ENCODE measurements at regions not wholly inside any gene's neighbourhood (a gene's known extent, or its start where the extent isn't known, plus 50 kb on each side); places are given as distances from the start of the nearest gene placed in this dataset.

DNA sequence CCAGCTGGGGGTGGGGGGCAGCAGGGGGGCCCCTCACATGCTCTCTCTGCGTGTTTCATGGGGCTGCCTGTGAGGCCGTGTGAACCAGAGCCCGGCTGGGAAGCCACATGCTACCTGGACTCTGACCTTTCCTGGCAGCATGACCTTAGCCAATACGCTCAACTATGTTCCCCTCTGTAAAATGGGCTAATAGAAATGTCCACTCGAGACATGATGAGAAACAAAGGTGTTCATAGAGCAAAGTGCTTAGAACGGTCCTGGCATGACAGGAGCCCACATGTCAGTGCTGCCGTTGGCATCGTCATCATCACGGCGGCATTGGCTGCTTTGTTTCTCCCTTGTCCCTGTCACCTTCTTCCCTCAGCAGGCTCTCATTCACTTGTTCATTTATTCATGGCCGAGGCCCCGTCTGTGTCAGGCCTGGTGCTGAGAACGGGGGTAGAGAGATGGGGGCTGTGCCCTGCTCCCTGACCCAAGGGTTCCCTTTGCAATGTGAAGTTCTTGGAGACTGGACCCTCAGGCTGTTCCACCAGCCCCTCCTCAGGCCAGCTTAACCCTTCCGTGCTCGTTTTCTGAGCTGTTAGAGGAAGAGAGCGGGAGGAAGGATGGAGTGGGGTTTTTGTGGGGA lies 291.4 kb downstream of the SEC14L1 start:
- no peak for DNase-seq (ENCODE audit: low read depth)

DNA sequence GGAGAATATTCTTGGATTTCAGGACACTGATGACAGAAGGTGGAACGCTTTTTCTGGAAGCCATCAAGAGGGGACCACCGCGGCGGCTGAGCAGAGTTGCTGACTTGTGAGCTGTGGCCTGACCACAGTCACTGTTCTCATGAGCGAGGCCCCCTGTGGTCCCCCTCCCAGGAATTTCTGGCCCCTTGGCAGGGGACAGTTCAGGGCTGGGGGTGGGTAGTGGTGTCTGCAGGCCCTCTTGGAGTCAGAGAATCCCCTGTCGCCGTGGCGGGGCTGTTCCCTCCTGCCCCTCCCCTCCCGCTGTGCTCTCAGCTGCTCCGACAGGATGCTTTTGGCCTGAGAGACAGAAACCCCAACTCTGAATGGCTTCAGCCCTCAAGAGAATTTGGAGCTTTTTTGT lies 292.0 kb downstream of the SEC14L1 start:
- no peak for DNase-seq (ENCODE audit: low read depth)

DNA sequence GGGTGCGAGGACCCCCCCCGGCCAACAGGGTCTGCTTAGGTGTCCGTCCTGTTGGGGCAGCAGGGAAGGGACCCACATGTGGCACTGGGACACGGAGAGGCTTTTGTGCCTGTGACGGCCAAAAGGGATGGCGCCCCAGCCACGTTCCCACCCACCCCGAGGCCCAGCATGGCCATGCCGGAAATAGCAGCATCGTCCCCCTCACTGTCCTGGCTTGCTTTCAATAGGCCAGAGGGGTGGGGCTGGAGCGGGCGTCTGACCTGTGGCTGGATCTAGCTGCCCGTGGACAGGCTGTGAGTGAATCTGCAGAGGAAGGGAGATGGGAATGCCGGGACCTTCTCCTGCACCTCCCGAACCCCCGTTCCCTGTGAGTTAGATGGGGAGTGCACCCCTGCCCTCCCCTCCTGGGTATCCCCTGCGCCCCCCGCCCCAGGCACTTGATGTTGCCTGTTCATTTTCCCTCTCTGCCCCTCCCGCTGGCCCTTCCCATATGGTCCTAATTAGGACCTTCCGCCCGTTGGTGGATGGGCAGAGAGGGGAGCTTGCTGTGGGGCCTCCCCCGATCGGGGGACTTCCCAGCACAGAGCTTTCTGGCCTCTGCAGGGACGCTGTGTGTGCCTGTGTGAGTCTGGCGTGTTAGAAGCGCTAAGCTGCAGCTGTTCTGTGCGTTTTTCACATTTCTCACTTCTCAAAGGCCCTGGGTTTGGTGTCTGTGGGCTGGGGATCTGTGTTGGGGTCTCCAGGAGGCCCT lies 292.8 kb downstream of the SEC14L1 start:
- no peak for DNase-seq (ENCODE audit: low read depth)

DNA sequence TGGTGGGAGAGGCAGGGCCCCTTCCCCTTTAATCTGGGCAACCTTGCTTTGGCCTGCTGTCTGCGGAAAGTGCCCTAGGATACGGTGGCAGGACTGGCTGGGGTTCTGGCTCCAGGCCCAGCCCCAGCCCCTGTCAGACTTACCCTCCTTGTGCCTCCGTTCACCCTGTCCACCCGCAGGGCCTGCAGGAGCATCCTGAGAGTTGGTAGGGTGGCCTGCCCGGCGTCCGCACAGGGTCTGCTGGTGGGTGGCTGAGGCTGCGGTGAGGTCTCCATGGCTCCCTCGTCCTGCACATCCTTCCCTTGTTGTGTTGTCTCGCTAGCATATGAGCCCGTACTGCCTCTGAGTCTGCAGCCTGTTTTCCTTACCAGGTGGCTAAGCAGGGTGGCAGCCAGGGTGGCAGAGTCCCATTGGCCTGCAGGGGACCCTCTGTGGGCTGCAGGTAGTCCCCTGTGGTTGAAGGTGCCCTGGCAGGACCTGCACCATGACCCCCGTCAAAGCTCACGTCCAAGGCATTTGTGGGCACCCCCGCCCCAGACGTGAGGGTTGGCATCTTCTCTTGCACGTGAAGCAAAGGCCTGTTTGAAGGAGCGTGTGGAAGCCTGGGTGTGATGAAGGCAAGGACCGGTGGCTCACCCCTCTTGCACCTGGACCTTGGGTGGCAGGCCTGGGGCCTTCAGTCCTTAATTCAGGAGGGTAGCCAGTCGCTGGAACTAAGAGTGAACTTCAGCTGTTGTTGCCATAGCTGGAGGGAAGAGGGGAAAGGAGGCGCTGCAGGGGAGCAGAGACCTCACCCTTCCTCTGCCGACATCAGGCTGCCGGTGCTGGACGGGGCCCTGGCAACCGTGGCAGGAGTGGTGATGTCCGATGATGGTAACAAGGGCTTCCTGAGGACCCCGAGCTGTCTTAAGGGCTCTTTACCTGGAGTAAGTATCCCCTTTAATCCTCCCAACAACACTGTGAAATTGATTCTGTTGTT lies 293.7 kb downstream of the SEC14L1 start:
- no peak for DNase-seq (ENCODE audit: low read depth)

DNA sequence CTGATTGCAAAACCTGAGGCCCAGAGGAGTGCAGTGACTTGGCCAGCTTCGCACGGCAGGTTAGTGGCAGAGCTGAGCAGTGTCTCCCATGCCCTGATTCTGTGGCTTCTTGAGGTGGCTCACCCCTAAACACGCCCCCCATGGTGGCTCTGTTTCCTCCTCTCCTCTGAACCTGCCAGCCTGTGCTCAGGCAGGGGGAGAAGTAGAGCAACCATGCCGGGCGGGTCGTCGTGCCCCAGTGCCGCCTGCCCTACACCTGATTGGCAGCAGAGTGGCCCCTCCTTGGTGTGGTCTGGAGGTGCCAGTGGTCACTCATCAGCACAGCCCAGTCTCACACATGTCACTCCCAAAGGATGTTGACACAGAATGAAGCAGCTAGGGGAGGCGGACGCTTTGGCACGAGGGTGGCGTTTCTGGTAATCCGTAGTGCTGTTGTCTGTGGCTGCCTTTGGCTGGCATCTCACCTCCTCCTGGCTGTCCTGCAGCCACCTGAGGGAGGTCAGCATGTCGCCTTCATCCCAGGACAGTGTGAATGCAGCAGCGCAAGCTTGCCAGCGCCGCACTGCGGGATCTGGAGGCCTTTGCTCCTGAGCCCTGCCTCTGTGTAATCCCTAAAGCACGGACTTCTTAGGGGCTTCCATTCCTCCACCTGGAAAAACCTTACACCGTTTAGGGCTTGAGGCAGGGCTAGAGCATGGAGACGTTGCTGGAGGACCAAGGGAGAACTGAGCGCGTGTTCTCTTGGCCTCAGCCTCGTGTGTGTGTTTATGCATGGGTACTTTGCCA lies 294.7 kb downstream of the SEC14L1 start:
- DNase-seq (ENCODE audit: low read depth): no peak

- no peak for DNase-seq (ENCODE audit: low read depth)
Observed at GRCh38 chr17:77436058-77436442, 295.3 kb downstream of the SEC14L1 start.

GRCh38 chr17:77436481-77436880 lies 295.7 kb downstream of the SEC14L1 start:
- no peak for DNase-seq (ENCODE audit: low read depth)

- no peak for DNase-seq (ENCODE audit: low read depth)
Observed at GRCh38 chr17:77437017-77437416, 296.2 kb downstream of the SEC14L1 start.

GRCh38 chr17:77437747-77438146 lies 297.0 kb downstream of the SEC14L1 start:
- DNase-seq (ENCODE audit: low read depth): no peak

DNA sequence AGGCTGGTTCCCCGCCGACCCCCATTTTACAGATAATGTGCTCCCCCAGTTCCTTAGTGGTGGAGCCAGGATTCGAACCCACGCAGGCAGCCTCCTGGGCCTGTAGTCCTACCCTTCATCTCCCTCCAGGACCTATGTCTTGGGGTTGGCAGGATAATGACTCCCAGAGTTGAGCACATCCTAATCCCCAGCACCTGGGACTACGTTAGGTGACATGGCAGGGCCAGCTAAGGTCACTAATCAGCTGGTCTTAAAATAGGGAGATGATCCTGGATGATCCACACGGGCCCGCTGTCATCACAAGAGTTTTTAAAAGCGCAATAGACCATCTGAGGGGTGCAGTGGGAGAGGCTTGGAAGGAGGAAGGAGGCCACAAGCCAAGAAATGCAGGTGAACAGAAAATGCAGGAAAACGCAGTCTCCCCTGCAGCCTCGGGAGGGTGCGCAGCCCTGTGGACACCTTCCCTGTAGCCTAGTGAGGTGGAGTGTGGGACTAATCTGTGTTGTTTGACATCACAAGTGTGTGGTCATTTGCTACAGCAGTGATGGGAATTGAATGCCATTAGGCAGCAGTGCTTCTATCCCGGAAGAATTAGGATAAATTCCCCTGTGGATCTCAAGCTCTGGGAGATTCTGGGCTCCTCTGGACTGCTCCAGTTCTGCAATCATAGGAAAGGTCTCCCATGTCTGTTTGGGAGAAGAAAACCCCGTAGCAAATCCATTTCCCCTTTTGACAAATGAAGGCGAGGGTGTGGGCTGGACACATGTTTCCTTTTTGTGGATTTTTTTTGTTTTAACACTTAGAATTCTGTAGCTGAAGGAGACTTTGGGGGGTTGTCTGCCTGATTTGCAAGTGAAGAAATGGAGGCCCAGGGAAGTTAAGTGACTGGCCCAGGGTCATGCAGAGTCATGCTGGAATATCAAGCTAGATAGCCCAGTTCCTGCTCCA lies 297.7 kb downstream of the SEC14L1 start:
- DNase-seq (ENCODE audit: low read depth): no peak

DNA sequence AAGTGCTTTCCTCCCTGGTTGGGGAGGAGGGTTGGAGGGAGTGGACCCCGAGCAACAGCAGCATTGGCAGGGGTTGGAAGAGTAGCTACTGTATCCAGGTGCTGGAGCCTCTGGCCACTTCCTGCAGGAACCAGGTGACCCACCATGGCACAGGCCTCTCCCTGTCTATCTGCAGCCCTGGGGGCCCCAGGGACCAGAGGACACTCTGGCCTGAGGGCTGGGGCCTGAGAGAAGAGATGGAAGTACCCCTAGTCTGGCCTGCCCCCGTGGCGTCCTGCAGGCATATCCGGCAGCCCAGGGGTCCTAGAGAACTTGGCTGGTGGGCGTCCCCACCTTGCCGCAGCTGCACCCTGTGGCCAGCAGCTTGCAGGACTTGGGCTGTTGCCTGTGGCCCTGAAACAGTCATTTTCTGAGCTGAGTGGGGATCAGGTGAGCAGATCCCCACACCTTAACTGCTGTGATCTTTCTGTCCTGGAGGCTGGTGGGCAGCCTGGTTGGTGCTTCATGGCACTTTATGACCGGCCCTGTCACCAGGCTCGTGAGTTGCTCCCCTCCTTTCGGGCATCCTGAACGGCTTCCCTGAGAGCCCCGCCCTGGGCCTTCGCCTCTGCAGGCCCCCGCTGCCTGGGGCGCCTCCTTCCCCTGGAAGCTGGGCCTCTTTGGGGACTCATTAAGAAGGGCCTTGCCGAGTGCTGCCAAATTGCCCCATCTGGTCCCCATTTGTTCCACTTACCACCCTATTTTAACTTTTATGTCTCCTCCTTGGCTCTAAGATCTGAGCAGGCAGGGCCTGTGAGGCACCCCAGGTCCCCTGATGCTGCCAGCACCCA lies 298.6 kb downstream of the SEC14L1 start:
- DNase-seq (ENCODE audit: low read depth): no peak

DNA sequence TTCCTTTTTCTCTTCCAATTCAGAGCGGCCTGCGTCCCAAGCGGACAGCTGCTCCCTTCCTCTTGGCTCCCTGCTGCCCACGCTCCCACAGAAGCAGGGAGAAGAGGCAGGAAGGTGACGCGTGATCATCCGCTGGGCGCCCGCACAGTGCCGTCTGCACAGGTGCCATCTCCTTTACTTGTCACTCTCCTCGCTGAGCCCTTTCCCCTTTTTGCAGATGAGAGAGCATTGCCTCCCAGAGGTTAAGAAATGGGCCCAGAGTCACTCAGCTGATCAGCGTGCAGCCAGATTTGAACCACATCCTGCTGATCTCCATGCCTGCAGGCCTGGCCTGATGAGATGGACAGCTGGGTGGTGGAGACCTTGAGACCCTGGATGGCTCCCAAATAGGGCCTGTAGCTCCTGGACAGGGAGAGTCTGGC lies 299.8 kb downstream of the SEC14L1 start:
- DNase-seq (ENCODE audit: low read depth): no peak

DNA sequence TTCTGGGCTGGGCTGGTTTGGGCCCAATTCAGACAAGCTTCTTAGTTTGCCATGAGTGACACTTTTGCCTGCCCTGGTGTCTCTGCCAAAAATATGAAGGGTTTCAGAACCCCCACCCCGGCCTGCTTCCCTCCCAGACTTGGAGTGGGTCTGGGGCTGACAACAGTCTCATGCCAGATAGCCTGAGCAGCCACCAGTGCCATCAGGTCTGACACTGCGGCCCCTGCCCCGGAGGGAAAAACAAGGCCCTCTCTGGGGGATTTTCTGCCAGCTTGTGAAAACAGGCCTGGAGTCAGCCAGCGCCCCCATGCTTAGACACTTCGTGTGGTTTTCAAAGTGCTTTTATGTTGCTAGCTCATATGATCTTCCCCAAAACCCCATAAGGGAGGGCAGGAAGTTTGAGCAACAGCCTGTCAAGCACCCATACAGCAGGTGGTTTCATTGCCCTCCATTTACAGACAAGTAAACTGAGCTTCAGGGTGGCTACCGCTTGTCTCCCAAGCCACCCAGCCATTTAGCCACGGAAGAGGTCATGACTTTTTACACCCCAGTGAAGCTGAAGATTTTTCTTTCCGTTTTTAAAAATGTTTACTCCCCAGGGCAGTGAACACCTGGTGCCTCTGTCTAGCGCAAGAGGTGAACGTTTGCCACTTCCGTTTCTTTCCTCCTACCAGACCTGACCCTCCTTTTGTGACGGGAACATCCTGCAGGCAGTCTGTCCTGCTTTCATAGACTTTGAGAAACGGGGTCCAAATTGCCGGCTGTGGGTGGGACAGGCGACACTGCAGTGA lies 300.6 kb downstream of the SEC14L1 start:
- no peak for DNase-seq (ENCODE audit: low read depth)

DNA sequence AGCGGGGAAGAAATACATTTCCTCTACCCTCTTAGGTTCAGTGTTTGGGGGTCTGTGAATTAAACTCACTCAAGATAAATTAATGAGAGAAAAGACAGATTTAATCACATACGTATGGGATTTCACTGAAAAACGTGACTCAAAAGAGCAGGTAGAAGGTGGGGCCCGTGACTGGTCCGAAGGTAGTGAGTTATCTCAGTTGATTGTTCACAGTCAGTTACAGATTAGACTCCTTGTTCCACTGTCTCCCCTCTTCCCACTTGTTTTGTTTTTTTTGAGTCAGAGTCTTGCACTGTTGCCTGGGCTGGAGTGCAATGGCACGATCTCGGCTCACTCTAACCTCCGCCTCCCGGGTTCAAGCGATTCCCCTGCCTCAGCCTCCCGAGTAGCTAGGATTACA lies 301.2 kb downstream of the SEC14L1 start:
- DNase-seq (ENCODE audit: low read depth): no peak

DNA sequence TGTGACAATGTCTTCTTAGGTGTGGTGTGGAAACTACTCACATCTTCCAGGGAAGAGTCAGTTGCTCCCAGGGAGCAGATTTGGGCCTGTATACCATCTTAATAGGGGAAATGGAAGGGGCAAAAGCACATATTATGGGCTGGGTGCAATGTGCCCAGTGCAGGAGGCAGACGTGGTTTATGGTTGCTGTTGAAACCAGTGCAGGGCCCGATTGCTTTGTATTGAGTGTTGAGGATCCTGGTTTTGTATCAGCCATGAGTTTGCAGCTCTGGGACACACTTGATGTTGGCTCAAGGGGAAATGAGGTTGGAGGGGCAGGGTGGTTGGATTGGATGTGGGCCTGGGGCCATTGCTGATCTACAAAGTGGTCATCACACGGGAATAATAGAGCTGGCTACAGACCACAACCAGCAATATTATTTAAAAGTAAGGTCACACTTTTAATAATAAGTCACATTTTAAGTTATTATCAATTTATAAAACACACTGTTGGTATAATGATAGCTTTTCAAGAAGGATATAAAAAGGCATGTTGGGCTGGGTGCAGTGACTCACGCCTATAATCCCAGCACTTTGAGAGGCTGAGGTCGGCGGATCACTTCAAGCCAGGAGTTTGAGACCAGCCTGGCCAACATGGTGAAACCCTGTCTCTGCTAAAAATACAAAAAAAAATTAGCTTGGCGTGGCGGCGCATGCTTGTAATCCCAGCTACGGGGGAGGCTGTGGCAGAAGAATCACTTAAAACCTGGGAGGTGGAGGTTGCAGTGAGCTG lies 302.4 kb downstream of the SEC14L1 start:
- no peak for DNase-seq (ENCODE audit: low read depth)

- no peak for DNase-seq (ENCODE audit: low read depth)
Observed at GRCh38 chr17:77443748-77444260, 303.0 kb downstream of the SEC14L1 start.

DNA sequence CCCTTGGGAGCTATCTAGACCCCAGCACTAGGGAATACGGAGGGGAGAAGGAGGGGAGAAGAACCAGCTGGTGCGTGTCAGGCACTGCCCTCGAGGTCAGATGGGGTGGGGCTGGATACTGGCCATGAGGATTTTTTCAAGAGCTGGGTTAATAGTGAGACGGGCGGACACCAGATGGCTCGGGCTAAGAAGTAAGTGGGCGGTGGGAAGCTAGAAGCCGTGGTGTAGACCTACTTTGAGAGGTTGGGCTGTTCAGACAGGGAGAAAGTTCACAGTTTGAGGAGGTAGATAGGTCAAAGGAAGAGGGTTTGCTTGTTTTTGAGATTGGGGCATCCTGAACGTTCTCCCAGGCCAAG lies 303.8 kb downstream of the SEC14L1 start:
- DNase-seq (ENCODE audit: low read depth): no peak

All from GM04504 (cell line).